ENCODE measurements at regions not wholly inside any gene's neighbourhood (a gene's known extent, or its start where the extent isn't known, plus 50 kb on each side); places are given as distances from the start of the nearest gene placed in this dataset.

DNA sequence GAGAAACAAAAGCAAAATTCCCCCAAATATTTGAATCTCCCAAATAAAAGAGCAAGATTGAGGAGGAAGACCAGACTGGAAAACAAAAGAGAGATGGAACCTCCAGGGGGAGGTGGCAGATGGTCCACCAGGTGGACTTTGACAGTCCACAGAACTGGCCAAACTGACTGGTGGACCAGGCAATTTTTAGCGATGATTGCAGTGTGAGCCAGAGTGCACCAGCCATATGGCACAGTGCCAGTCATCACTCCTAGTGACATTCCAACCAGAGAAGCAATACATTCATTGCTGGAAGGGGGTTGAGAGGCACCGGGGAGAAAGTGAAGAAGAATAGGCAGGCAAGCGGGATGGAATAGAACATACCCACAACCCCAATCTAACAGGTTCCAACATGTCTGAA is 182.9 kb downstream of the EXOC5 start:
- ATAC-seq (ENCODE audit: insufficient read depth, low read depth) (no peak), DNase-seq (no peak)
- Histone ChIP-seq H3K36me3 (ENCODE audit: insufficient read depth, low read length) (no peaks in the 10 kb centered on the region), H3K9ac (ENCODE audit: low read depth, low read length) (no peak overlapping the region), H3K4me2 (ENCODE audit: insufficient read depth, low read length) (no peak overlapping the region), H3K27ac (ENCODE audit: low read length) (no peak overlapping the region), H3K4me3 (ENCODE audit: low read depth in 1 of 2, low read length in 2 of 2) (no peak overlapping the region), H3K27me3 (ENCODE audit: insufficient read depth, low read length, poor library complexity) (peaks cover 26% of the 10 kb centered on the region), H3K9me3 (ENCODE audit: insufficient read depth, low read length, severe bottlenecking) (no peaks in the 10 kb centered on the region), H3K4me1 (ENCODE audit: insufficient read depth, low read length) (no peaks in the 10 kb centered on the region), H3K79me2 (ENCODE audit: insufficient read depth, low read length) (no peaks in the 10 kb centered on the region), H2AFZ (ENCODE audit: low read depth, low read length) (no peak overlapping the region), H4K20me1 (ENCODE audit: insufficient read depth, low read length) (no peaks in the 10 kb centered on the region)
- TF ChIP-seq EZH2 (IDR thresholded peaks at IDR 0.05; ENCODE audit: borderline replicate concordance, low read depth, low read length, severe bottlenecking): no peak
- TF ChIP-seq, protein P1, sequence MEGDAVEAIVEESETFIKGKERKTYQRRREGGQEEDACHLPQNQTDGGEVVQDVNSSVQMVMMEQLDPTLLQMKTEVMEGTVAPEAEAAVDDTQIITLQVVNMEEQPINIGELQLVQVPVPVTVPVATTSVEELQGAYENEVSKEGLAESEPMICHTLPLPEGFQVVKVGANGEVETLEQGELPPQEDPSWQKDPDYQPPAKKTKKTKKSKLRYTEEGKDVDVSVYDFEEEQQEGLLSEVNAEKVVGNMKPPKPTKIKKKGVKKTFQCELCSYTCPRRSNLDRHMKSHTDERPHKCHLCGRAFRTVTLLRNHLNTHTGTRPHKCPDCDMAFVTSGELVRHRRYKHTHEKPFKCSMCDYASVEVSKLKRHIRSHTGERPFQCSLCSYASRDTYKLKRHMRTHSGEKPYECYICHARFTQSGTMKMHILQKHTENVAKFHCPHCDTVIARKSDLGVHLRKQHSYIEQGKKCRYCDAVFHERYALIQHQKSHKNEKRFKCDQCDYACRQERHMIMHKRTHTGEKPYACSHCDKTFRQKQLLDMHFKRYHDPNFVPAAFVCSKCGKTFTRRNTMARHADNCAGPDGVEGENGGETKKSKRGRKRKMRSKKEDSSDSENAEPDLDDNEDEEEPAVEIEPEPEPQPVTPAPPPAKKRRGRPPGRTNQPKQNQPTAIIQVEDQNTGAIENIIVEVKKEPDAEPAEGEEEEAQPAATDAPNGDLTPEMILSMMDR (IDR thresholded peaks at IDR 0.05; ENCODE audit: borderline replicate concordance, extremely low read depth, low read length, poor library complexity, severe bottlenecking): no peak

DNA sequence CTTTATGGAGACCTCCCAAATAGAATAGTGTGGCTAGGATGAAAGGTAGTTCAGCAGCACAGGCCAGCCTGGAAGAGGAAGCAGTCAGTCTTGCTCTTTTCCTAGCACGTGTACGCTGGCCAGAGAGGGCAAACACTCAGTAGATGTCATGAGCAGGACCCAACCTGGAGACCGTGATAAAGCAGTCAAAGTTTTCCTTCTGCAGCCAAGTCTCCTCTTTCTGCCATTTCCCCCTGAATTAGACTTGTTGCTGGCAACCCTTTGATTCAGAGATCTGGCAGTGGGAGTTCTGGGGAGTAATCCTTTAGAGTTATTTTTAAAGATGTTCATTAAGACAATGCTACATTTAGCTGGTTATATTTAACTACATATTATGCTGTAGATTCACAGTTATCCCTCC is 183.7 kb downstream of the EXOC5 start:
- H3K36me3 ChIP-seq (ENCODE audit: insufficient read depth, low read length): no peaks in the 10 kb centered on the region
- ATAC-seq (ENCODE audit: insufficient read depth, low read depth) (no peak), DNase-seq (no peak)
- H3K9ac ChIP-seq (ENCODE audit: low read depth, low read length): no peak overlapping the region
- no peak overlapping the region for H2AFZ ChIP-seq (ENCODE audit: low read depth, low read length)
- H3K4me3 ChIP-seq (ENCODE audit: low read depth in 1 of 2, low read length in 2 of 2): no peak overlapping the region
- no peak overlapping the region for H3K27ac ChIP-seq (ENCODE audit: low read length)
- H3K27me3 ChIP-seq (ENCODE audit: insufficient read depth, low read length, poor library complexity): peaks cover 27% of the 10 kb centered on the region
- H3K9me3 ChIP-seq (ENCODE audit: insufficient read depth, low read length, severe bottlenecking): no peaks in the 10 kb centered on the region
- H3K4me2 ChIP-seq (ENCODE audit: insufficient read depth, low read length): no peak overlapping the region
- no peaks in the 10 kb centered on the region for H4K20me1 ChIP-seq (ENCODE audit: insufficient read depth, low read length)
- no peaks in the 10 kb centered on the region for H3K4me1 ChIP-seq (ENCODE audit: insufficient read depth, low read length)
- H3K79me2 ChIP-seq (ENCODE audit: insufficient read depth, low read length): no peaks in the 10 kb centered on the region
- TF ChIP-seq, protein P1 (IDR thresholded peaks at IDR 0.05; ENCODE audit: borderline replicate concordance, extremely low read depth, low read length, poor library complexity, severe bottlenecking): no peak
- no peak for TF ChIP-seq EZH2 (IDR thresholded peaks at IDR 0.05; ENCODE audit: borderline replicate concordance, low read depth, low read length, severe bottlenecking)

DNA sequence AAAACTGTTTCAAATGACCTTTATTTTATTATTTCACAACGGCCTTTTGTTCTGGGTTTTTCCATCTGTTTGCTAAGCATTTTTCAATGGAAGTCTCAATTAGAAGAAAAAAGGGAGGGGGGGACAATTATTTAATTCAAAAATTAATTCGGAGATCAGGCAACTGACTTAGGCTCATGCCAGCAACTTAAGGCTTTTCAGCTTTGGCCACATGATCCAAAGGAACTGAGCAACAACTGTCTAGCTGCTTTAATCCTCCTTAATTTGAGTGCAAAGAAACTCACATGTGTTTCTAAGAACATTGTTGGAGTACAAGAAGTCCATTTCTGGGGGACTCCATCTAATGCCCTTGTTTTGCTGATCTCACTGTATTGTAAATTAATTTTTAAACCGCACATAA is 188.0 kb downstream of the EXOC5 start:
- no peak overlapping the region for H3K9ac ChIP-seq (ENCODE audit: low read depth, low read length)
- no peaks in the 10 kb centered on the region for H3K4me1 ChIP-seq (ENCODE audit: insufficient read depth, low read length)
- ATAC-seq (ENCODE audit: insufficient read depth, low read depth) (no peak), DNase-seq (no peak)
- H3K27me3 ChIP-seq (ENCODE audit: insufficient read depth, low read length, poor library complexity): peaks cover 24% of the 10 kb centered on the region
- no peak overlapping the region for H3K27ac ChIP-seq (ENCODE audit: low read length)
- H2AFZ ChIP-seq (ENCODE audit: low read depth, low read length): no peak overlapping the region; the same call in 1 of the 2 replicates
- no peaks in the 10 kb centered on the region for H3K9me3 ChIP-seq (ENCODE audit: insufficient read depth, low read length, severe bottlenecking)
- no peaks in the 10 kb centered on the region for H3K79me2 ChIP-seq (ENCODE audit: insufficient read depth, low read length)
- TF ChIP-seq, protein P1 (IDR thresholded peaks at IDR 0.05; ENCODE audit: borderline replicate concordance, extremely low read depth, low read length, poor library complexity, severe bottlenecking): no peak
- TF ChIP-seq EZH2 (IDR thresholded peaks at IDR 0.05; ENCODE audit: borderline replicate concordance, low read depth, low read length, severe bottlenecking): no peak
- no peak overlapping the region for H3K4me2 ChIP-seq (ENCODE audit: insufficient read depth, low read length)
- H3K36me3 ChIP-seq (ENCODE audit: insufficient read depth, low read length): no peaks in the 10 kb centered on the region
- no peak overlapping the region for H3K4me3 ChIP-seq (ENCODE audit: low read depth in 1 of 2, low read length in 2 of 2)
- no peaks in the 10 kb centered on the region for H4K20me1 ChIP-seq (ENCODE audit: insufficient read depth, low read length)

DNA sequence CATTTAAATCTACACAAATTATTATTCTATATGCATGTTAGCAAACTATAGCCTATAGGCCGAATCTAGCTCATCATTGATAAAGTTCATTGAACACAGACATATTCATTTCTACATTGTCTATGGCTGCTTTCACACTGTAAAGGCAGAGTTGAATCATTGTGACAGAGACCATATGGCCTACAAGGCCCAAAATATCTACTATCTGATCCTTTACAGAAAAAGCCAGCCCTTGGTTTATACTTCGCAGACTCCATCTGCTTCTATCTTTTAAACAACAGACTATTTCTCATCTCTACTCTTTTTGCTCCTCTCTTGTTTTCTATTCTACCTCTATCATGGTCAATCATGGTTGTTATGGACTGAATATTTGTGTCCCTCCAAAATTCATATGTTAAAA is 190.7 kb downstream of the EXOC5 start:
- H3K4me1 ChIP-seq (ENCODE audit: insufficient read depth, low read length): no peaks in the 10 kb centered on the region
- DNase-seq (no peak), ATAC-seq (ENCODE audit: insufficient read depth, low read depth) (no peak)
- no peak overlapping the region for H3K9ac ChIP-seq (ENCODE audit: low read depth, low read length)
- H3K4me3 ChIP-seq (ENCODE audit: low read depth in 1 of 2, low read length in 2 of 2): no peak overlapping the region
- H3K9me3 ChIP-seq (ENCODE audit: insufficient read depth, low read length, severe bottlenecking): no peaks in the 10 kb centered on the region
- TF ChIP-seq, protein P1 (IDR thresholded peaks at IDR 0.05; ENCODE audit: borderline replicate concordance, extremely low read depth, low read length, poor library complexity, severe bottlenecking): no peak
- TF ChIP-seq EZH2 (IDR thresholded peaks at IDR 0.05; ENCODE audit: borderline replicate concordance, low read depth, low read length, severe bottlenecking): no peak
- no peak overlapping the region for H2AFZ ChIP-seq (ENCODE audit: low read depth, low read length)
- H3K4me2 ChIP-seq (ENCODE audit: insufficient read depth, low read length): no peak overlapping the region
- H3K27me3 ChIP-seq (ENCODE audit: insufficient read depth, low read length, poor library complexity): peaks cover 28% of the 10 kb centered on the region
- H3K27ac ChIP-seq (ENCODE audit: low read length): no peak overlapping the region
- H3K79me2 ChIP-seq (ENCODE audit: insufficient read depth, low read length): no peaks in the 10 kb centered on the region
- no peaks in the 10 kb centered on the region for H3K36me3 ChIP-seq (ENCODE audit: insufficient read depth, low read length)
- H4K20me1 ChIP-seq (ENCODE audit: insufficient read depth, low read length): no peaks in the 10 kb centered on the region

Measured in DND-41 (cell line).